SK-N-SH (cell line): ENCODE measurements at regions not wholly inside any gene's neighbourhood (a gene's known extent, or its start where the extent isn't known, plus 50 kb on each side); places are given as distances from the start of the nearest gene placed in this dataset.

Experiments
- CTCF ChIA-PET: fragments of 300-600, 350-600 bp; formaldehyde crosslinking; extraction: SDS; loops from one replicate; lab custom pipeline; 2021; lab: Yijun Ruan, JAX
- POLR2A ChIA-PET: fragments of 350-600 bp; sonication (Branson Sonifier 250); formaldehyde crosslinking; extraction: SDS; loops from one replicate; lab custom pipeline; 2020; ENCODE audit warnings: antibody characterized with exemption, inconsistent platforms; lab: Yijun Ruan, JAX
- DNase-seq: peaks from one replicate; pipeline ENCODE4 v3.0.0; 2012
- H2AFZ ChIP-seq: fragments of 200-600 bp; sonication (generic); 2 replicates; pipeline ENCODE4 v1.8.1; 2016; ENCODE audit warnings: antibody characterized with exemption, mild to moderate bottlenecking, low read depth
- H3F3A ChIP-seq: fragments of 200-600 bp; sonication (generic); replicated peaks from 2 replicates; pipeline ENCODE3; 2016; ENCODE audit warnings: antibody characterized with exemption, mild to moderate bottlenecking; ENCODE audit not compliant: insufficient read depth
- H3K27ac ChIP-seq, 2 experiments: fragments of 200-500 bp in 1 of 2; fragments of 200-600 bp in 1 of 2; sonication (Bioruptor generic) in 1 of 2; sonication (generic), shearing (Covaris generic) in 1 of 2; 2 replicates each; pipeline versions ENCODE4 v1.5.1 to v1.6.1; 2014 to 2016; ENCODE audit warnings: low read depth in 2 of 2, inconsistent platforms in 1 of 2, low read length in 1 of 2, mild to moderate bottlenecking in 1 of 2, mixed read lengths in 1 of 2
- H3K27me3 ChIP-seq: fragments of 200-600 bp; sonication (generic), shearing (Covaris generic); 2 replicates; pipeline ENCODE4 v1.6.1; 2016; ENCODE audit warnings: mixed run types; ENCODE audit not compliant: insufficient read depth
- H3K36me3 ChIP-seq, 2 experiments: fragments of 200-500 bp in 1 of 2; fragments of 200-600 bp in 1 of 2; sonication (Bioruptor generic) in 1 of 2; sonication (generic) in 1 of 2; replicated peaks in 1 of 2; 2 replicates each; pipeline versions ENCODE3 to v1.5.1; 2014 to 2016; ENCODE audit warnings: low read length in 1 of 2, mild to moderate bottlenecking in 1 of 2; ENCODE audit not compliant: insufficient read depth in 2 of 2, control insufficient read depth in 1 of 2
- H3K4me1 ChIP-seq, 2 experiments: fragments of 200-500 bp in 1 of 2; fragments of 200-600 bp in 1 of 2; sonication (Bioruptor generic) in 1 of 2; sonication (generic), shearing (Covaris generic) in 1 of 2; 2 replicates each; pipeline versions ENCODE4 v1.5.1 to v1.6.1; 2014 to 2016; ENCODE audit warnings: low read depth in 1 of 2, low read length in 1 of 2, mixed run types in 1 of 2; ENCODE audit not compliant: insufficient read depth in 2 of 2, control insufficient read depth in 1 of 2
- H3K4me2 ChIP-seq: fragments of 200-600 bp; sonication (generic), shearing (Covaris generic); 2 replicates; pipeline ENCODE4 v1.6.1; 2017; ENCODE audit warnings: mixed run types
- H3K4me3 ChIP-seq, 2 experiments: fragments of 200-500 bp in 1 of 2; fragments of 200-600 bp in 1 of 2; sonication (Bioruptor generic) in 1 of 2; sonication (generic), shearing (Covaris generic) in 1 of 2; 2 replicates each; pipeline versions ENCODE4 v1.5.1 to v1.8.1; 2014 to 2016; ENCODE audit warnings: low read depth in 2 of 2, inconsistent platforms in 1 of 2, low read length in 1 of 2, mild to moderate bottlenecking in 1 of 2, mixed read lengths in 1 of 2, moderate library complexity in 1 of 2
- H3K79me2 ChIP-seq: fragments of 200-600 bp; sonication (generic); 2 replicates; pipeline ENCODE4 v1.8.1; 2017; ENCODE audit warnings: mild to moderate bottlenecking; ENCODE audit not compliant: insufficient read depth
- H3K9ac ChIP-seq: fragments of 200-600 bp; sonication (generic); 2 replicates; pipeline ENCODE4 v1.6.1; 2017; ENCODE audit warnings: mixed run types
- H3K9me2 ChIP-seq: fragments of 200-600 bp; sonication (generic); 2 replicates; pipeline ENCODE4 v1.6.1; 2017; ENCODE audit warnings: mixed run types
- H3K9me3 ChIP-seq: fragments of 200-600 bp; sonication (generic); 2 replicates; pipeline ENCODE4 v1.6.1; 2017; ENCODE audit warnings: mixed run types, mild to moderate bottlenecking, moderate library complexity
- H4K20me1 ChIP-seq: fragments of 200-600 bp; sonication (generic); 2 replicates; pipeline ENCODE4 v1.6.1; 2017; ENCODE audit warnings: mild to moderate bottlenecking, mixed run types; ENCODE audit not compliant: insufficient read depth
- EP300 ChIP-seq, 2 experiments: IDR thresholded peaks; 2 replicates each; pipeline versions ENCODE4 v1.4.0 to v1.6.1; 2012; ENCODE audit warnings: borderline replicate concordance in 1 of 2, low read depth in 1 of 2, low read length in 1 of 2
- FOXJ3 ChIP-seq: sonication (generic); formaldehyde crosslinking; IDR thresholded peaks from 2 replicates; pipeline ENCODE4 v1.5.1; 2020; ENCODE audit warnings: mild to moderate bottlenecking, missing genetic modification reagents
- GABPA ChIP-seq: IDR thresholded peaks from 2 replicates; pipeline ENCODE4 v1.4.0; 2012; ENCODE audit warnings: low read depth, mild to moderate bottlenecking
- IRF3 ChIP-seq: fragments of 150-350 bp; IDR thresholded peaks from 2 replicates; pipeline ENCODE4 v1.6.1; 2016; ENCODE audit warnings: mild to moderate bottlenecking, low read depth, low read length
- MAX ChIP-seq: IDR thresholded peaks from 2 replicates; pipeline ENCODE4 v1.4.0; 2012; ENCODE audit warnings: low read depth
- NRF1 ChIP-seq: IDR thresholded peaks from 2 replicates; pipeline ENCODE4 v1.6.1; 2012; ENCODE audit warnings: low read depth, mild to moderate bottlenecking, low read length
- PBX3 ChIP-seq: IDR thresholded peaks from 2 replicates; pipeline ENCODE4; 2012
- RXRA ChIP-seq: IDR thresholded peaks from 2 replicates; pipeline ENCODE4 v1.4.0; 2012; ENCODE audit warnings: low read depth, mild to moderate bottlenecking, borderline replicate concordance
- SIN3A ChIP-seq: IDR thresholded peaks from 2 replicates; pipeline ENCODE4 v1.6.1; 2012; ENCODE audit warnings: low read depth, mild to moderate bottlenecking, low read length, moderate library complexity, borderline replicate concordance
- TAF1 ChIP-seq: IDR thresholded peaks from 2 replicates; pipeline ENCODE4 v1.6.1; 2012; ENCODE audit warnings: low read depth, mild to moderate bottlenecking, low read length, moderate library complexity, borderline replicate concordance
- TEAD4 ChIP-seq: IDR thresholded peaks from 2 replicates; pipeline ENCODE4 v1.4.0; 2012; ENCODE audit warnings: mild to moderate bottlenecking, borderline replicate concordance; ENCODE audit not compliant: insufficient read depth
- YY1 ChIP-seq: IDR thresholded peaks from 2 replicates; pipeline ENCODE4 v1.4.0; 2012; ENCODE audit warnings: low read depth, mild to moderate bottlenecking
- WGBS: methylation state at CpG from one replicate; pipeline ENCODE4 v1.1.6; 2017; ENCODE audit warnings: low lambda C conversion rate; 5-methylcytosine and 5-hydroxymethylcytosine counted together
- TF ChIP-seq, protein P1 (sequence below): fragments of 200-600 bp; sonication (generic); IDR thresholded peaks from 2 replicates; pipeline ENCODE4 v1.6.1; 2017; ENCODE audit warnings: antibody characterized with exemption, mild to moderate bottlenecking, moderate library complexity

GRCh38 chr12:24705216-24705615 is 243.7 kb downstream of the BCAT1 start:
- Histone ChIP-seq H4K20me1 (no peaks in the 10 kb centered on the region), H3F3A (no peaks in the 10 kb centered on the region), H3K9ac (no peak overlapping the region), H3K27ac (peak overlapping the region in 1 of 2 experiments; percentile 64; a peak in 1 of 4 replicates), H3K4me1 (peaks cover 0 to 6% of the 10 kb centered on the region in 2 experiments; a peak in 2 of 4 replicates), H3K9me2 (no peaks in the 10 kb centered on the region), H3K27me3 (no peaks in the 10 kb centered on the region), H3K36me3 (no peaks in the 10 kb centered on the region), H3K79me2 (no peaks in the 10 kb centered on the region), H3K4me3 (no peak overlapping the region), H3K9me3 (no peaks in the 10 kb centered on the region), H3K4me2 (no peak overlapping the region), H2AFZ (no peak overlapping the region)
- ChIA-PET CTCF (interaction anchor here (1.6 kb wide), 1 partner anchor 11 kb away, joined by 5 read pairs; no protein-coding TSS in a partner anchor), POLR2A (no interaction called here)
- WGBS = 43% methylated on average over 2 of the region's 2 CpGs
- DNase-seq = no peak
- no peak for TF ChIP-seq TEAD4
- TF ChIP-seq NRF1 = no peak
- TF ChIP-seq, protein P1, sequence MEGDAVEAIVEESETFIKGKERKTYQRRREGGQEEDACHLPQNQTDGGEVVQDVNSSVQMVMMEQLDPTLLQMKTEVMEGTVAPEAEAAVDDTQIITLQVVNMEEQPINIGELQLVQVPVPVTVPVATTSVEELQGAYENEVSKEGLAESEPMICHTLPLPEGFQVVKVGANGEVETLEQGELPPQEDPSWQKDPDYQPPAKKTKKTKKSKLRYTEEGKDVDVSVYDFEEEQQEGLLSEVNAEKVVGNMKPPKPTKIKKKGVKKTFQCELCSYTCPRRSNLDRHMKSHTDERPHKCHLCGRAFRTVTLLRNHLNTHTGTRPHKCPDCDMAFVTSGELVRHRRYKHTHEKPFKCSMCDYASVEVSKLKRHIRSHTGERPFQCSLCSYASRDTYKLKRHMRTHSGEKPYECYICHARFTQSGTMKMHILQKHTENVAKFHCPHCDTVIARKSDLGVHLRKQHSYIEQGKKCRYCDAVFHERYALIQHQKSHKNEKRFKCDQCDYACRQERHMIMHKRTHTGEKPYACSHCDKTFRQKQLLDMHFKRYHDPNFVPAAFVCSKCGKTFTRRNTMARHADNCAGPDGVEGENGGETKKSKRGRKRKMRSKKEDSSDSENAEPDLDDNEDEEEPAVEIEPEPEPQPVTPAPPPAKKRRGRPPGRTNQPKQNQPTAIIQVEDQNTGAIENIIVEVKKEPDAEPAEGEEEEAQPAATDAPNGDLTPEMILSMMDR = no peak
- TF ChIP-seq EP300 (IDR thresholded peaks at IDR 0.05; ENCODE audit: borderline replicate concordance in 1 of 2, low read depth in 1 of 2, low read length in 1 of 2) = no peak

DNA sequence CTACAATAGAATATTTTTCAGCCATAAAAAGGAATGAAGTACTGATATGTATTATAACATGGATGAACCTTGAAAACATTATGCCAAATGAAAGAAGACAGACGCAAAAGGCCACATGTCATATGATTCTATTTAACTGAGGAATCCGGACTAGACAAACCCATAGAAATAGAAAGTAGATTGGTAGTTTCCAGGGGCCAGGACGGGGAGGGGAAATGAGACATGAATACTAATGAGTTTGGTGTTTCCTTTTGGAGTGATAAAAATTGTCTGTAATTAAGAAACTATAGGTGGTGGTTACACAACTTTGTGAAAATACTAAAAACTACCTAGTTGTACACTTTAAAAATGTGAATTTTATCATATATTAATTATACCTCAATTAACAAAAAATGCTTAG is 247.6 kb downstream of the BCAT1 start:
- Histone ChIP-seq H3K4me3 (no peak overlapping the region), H3K4me2 (no peak overlapping the region), H3K4me1 (no peaks in the 10 kb centered on the region; a peak in 1 of 4 replicates), H4K20me1 (no peaks in the 10 kb centered on the region), H3K36me3 (no peaks in the 10 kb centered on the region), H3K79me2 (no peaks in the 10 kb centered on the region), H2AFZ (no peak overlapping the region), H3K9me2 (no peaks in the 10 kb centered on the region), H3K9me3 (no peaks in the 10 kb centered on the region), H3F3A (no peaks in the 10 kb centered on the region), H3K27me3 (no peaks in the 10 kb centered on the region), H3K27ac (no peak overlapping the region), H3K9ac (no peak overlapping the region)
- ChIA-PET CTCF (no interaction called here), POLR2A (no interaction called here)
- DNase-seq = no peak
- 54% methylated on average over 3 of the region's 3 CpGs for WGBS
- TF ChIP-seq, protein P1 = no peak
- no peak for TF ChIP-seq RXRA
- TF ChIP-seq IRF3 = no peak
- no peak for TF ChIP-seq FOXJ3
- no peak for TF ChIP-seq SIN3A
- no peak for TF ChIP-seq PBX3
- TF ChIP-seq EP300 (IDR thresholded peaks at IDR 0.05; ENCODE audit: borderline replicate concordance in 1 of 2, low read depth in 1 of 2, low read length in 1 of 2) = no peak
- TF ChIP-seq GABPA = no peak
- no peak for TF ChIP-seq TAF1
- no peak for TF ChIP-seq YY1
- TF ChIP-seq MAX = no peak
